Globus pallidus (tissue), 1 donor: ENCODE measurements at regions not wholly inside any gene's neighbourhood (a gene's known extent, or its start where the extent isn't known, plus 50 kb on each side); places are given as distances from the start of the nearest gene placed in this dataset.

ENCODE experiments used
- DNase-seq: peaks from one replicate; pipeline ENCODE4 v3.0.0-alpha.2; 2015; ENCODE audit warnings: low spot score

DNA sequence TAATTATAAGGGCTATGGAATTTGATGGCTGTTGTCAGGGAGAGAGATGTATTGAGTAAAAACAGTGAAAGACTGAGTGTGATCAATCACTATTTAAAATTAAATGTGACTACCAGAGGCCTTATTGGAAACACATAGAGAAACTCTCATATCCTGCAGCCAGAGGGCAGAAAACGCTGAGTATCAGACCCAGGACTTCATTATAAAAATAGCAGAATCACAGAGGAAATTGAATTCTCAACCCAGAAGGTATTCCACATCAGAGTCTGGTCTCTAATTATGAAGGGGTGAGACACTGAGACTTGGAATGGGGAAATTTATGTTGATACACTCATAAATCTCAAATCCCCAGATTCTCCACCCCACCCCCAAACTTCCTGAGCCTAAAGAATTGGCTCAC lies 69.5 kb upstream of the IL6 start:
- DNase-seq = no peak

DNA sequence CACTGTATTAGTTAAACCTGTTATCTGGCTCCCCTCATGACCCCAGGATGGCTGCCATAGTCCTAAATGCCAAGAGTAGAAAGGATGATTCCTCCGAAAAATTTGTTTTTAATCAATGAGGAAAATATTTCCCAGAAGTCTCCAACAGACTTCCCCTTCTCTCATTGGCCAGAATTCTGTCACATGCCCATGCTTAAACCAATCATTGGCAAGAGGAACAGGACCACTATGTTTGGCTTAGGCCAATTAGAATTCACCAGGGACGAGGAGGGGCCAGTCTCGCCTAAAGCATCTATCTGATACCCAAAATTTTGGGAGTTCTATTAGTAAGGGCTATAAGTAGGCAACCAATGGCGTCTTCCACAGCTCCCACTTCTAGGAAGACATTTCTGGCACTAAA lies 71.2 kb upstream of the IL6 start:
- no peak for DNase-seq

GRCh38 chr7:22654831-22655230 lies 72.2 kb upstream of the IL6 start:
- no peak for DNase-seq

- DNase-seq = no peak
Observed at GRCh38 chr7:22653951-22654350, 73.0 kb upstream of the IL6 start.

DNA sequence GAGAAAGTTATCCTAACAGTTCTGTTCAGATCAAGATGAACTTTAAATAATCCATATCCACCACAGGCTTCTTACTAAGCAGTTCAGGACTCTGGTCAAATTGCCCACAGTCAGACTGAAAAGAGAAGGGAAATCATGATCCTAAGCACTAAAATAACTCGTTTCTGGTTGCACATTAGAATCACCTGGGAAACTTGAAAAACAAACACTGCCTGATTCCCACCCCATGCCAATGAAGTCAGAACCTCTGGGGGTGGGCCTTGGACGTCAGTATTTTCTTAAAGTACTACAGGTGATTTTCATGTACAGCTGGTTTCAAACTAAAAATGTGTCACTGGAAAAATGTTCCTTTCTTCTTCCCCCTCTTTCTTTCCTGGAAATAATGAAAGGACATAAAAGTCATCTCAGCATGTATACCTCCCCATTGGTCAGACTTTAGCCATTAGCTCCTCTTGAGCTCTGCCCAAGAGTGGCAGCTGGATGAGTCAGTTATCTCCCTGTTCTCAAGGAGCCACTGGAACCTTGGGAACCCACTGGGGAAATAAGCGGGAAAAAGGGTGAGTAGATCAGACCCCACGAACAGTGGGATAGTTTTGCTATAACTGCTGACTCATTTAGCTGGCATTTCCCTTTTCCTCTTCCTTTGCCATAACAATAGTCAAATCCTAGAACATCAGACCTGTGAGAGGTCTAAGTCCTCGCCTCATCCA lies 75.3 kb upstream of the IL6 start:
- DNase-seq = no peak

DNA sequence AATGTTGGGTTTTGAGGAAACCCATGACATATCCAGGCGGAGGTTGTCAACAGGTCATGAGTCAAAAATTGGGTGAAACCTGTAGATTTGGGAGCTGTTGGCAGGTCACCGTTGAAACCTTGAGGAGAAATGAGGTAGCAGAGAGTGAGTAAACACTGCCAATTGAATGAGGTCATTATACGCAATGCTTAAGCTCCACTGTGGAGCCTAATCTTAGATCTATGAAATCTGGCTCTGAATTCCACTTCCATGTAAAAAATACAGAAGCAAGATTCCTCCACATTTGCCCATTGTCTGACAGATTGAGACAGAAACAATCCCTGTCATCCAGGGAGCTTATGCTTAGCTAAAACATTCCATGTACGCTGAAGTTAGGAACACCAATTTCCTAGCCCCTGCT lies 76.0 kb upstream of the IL6 start:
- DNase-seq = no peak

- no peak for DNase-seq
Observed at GRCh38 chr7:22649686-22650085, 77.3 kb upstream of the IL6 start.

DNA sequence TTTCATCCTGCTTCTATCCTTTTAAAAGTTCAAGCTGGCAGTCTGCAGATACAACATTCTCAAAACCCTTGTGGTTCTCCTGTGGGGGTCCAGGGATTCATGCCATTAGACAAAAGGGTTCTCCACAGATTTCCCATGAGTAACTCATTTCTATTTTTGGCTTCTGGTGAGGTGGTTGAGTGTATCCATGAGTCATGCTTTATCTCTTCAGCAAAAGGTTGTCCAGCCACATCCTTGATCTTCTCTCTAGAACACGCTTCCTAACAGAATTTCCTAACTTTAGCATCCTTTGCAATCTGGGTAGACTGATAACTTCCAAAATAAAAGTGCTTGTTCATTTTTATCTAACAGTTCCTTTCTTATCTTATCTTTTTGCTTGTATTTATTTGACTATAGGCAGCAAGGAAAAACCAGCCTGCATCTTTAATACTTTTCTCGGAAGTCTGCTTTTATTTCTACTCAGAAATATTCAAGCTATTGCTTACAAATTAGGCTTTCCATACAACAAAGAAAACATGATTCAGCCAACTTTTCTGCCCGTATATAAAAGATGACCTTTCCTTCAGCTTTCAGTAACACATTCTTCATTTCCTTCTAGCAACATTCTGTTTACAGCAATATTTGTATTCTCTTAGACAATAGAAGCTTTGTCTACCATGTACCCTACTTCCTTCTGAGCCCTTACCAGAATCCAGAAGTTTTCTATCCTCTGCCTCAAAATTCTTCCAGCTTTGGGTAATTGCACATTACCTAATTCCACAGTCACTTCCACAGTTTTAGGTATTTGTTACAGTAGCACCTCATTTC lies 79.3 kb upstream of the IL6 start:
- no peak for DNase-seq

DNA sequence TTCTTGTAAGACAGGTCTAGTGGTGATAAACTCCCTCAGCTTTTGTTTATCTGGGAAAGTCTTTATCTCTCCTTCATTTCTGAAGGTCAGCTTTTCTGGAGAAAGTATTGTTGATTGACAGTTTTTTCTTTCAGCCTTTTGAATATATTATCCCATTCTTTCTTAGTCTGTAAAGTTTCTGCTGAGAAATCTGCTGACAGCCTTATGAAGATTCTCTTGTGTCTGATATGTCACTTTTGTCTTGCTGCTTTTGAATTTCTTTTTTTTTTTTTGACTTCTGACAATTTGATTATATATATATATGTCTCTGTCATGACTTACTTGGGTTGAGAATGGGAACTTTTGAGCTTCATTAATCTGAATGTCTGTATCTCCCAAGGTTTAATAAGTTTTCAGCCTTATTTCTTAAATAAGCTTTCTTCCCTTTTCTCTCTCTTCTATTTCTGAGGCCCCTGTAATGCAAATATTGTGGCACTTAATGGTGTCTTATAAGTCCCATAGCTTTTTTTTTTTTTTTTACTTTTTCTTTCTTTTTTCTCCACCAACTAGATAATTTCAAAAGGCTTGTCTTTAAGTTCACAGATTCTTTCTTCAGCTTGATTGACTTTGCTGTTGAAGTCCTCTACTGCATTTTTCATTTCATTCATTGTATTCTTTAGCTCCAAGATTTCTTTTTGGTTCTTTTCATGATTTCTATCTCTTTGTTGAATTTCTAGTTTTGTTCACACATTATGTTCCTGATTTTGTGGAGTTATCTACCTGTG lies 81.4 kb upstream of the IL6 start:
- DNase-seq = no peak

GRCh38 chr7:22642454-22642853 lies 84.5 kb upstream of the IL6 start:
- DNase-seq = no peak

GRCh38 chr7:22640269-22640668 lies 86.7 kb upstream of the IL6 start:
- no peak for DNase-seq

DNA sequence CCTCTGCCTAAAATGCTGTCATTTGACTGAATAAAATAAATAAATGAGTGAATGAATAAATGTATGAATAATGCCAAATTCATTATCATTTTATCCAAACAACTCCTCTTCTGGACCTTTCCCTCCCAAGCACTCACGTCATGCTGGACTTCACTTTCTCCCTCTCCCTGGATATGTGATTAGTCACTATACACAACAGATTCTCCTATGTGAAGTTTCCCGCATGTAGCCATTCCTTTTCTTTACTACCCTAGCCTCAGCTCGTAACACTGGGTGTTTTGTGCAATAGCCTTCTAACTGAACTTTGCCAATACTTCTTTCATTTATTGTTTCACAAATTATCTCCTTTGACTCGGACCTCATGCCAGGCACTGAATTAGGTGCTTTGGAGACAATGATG lies 87.6 kb upstream of the IL6 start:
- DNase-seq = no peak

DNA sequence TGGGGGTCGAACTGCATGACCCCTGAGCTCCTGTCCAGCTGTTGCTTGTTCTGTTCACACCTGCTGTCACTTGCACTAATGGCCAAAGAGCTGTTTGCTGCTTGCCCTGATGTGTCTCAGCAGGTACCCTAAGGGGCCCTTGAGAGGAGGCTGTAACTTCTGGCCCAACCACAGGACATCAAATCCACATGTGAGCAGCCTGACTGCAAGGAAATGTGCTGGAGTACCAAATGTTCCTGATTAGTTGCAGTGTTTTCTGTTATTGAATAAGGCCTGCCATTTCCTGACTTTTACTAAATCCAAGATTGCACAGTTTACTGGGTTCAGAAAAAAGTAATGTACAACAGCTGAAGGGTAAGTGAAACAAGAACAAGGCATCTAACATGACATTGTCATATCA lies 91.7 kb upstream of the IL6 start:
- DNase-seq = no peak

- DNase-seq = no peak
Observed at GRCh38 chr7:22633954-22634474, 93.0 kb upstream of the IL6 start.

GRCh38 chr7:22633286-22633953 lies 93.6 kb upstream of the IL6 start:
- no peak for DNase-seq

- DNase-seq = no peak
Observed at GRCh38 chr7:22632674-22633073, 94.3 kb upstream of the IL6 start.

GRCh38 chr7:22631730-22632129 lies 95.3 kb upstream of the IL6 start:
- DNase-seq = no peak

DNA sequence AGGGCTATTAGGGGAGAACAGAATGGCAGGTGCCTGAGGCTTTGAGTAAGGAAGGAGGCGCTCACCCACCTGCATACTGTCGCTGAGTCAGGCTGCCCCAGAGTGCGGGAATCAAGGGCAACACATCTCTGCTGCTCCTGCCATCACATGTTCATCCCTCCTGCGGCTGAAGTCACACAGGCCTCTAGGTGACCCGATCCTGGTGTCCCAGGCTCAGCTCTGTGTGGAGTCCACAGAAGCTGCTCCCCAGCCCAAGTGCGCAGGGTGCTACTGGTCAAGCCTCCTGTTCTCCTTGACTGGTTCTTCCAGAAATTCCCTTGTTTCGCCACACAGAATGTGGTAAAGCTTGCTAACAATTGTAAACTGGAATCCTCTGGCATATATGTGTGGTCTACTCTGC lies 96.9 kb upstream of the IL6 start:
- no peak for DNase-seq

GRCh38 chr7:22629056-22629455 lies 97.9 kb upstream of the IL6 start:
- DNase-seq = no peak

- no peak for DNase-seq
Observed at GRCh38 chr7:22628112-22628511, 98.9 kb upstream of the IL6 start.

GRCh38 chr7:22627136-22627535 lies 99.9 kb upstream of the IL6 start:
- DNase-seq = no peak

GRCh38 chr7:22625251-22625650 lies 101.7 kb upstream of the IL6 start:
- no peak for DNase-seq
